HG03442 (cell line): ENCODE measurements at regions not wholly inside any gene's neighbourhood (a gene's known extent, or its start where the extent isn't known, plus 50 kb on each side); places are given as distances from the start of the nearest gene placed in this dataset.

ENCODE experiments used
- ATAC-seq: cut with Tn5 transposase; IDR thresholded peaks from one replicate; pipeline ENCODE4 v1.9.1; 2021; ENCODE audit warnings: mild to moderate bottlenecking, moderate library complexity; ENCODE audit not compliant: unreplicated experiment

DNA sequence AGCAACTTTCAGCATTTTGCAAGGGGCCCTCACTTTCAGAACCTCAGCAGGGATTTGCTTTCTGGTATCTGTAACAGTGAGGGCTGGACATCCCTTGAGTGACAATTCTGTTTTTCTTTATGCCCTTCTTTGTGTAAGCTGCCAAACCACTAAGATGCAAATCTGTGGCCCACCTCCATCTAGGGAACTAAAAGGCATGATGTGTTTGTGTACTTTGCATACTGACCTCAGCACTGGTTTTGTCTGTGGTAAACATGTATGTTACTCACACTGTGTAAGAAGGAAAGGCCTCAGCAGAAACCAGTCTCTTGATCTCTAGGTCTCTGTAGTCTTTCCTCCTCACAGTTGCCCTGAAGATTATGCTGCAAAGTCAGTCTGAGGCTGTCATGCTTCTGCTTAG lies 396.6 kb upstream of the DYNLRB2 start:
- ATAC-seq, result peak; percentile 100

DNA sequence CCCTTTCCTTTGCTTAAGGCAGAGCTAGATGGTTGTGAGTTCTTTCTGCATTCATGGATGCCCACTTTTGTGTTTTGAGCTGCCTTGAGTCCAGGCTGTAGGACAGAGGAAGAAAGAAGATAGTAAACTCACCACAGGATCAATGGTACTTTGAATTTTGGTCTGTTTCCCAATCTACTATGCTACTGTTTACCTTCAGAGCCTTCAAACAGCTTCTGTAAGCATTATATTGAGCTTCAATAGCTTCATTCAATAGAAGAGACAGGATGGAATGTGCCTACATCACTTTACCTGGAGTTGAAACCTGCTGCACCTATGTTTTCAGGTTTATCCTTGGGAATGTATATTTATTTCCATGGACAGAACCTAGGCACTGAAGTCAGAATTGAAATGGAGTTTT lies 397.9 kb upstream of the DYNLRB2 start:
- no peak for ATAC-seq

- ATAC-seq, result no peak
These were observed 398.5 kb upstream of the DYNLRB2 start for GRCh38 chr16:80142281-80142680.

- no peak for ATAC-seq
These were observed 411.0 kb upstream of the DYNLRB2 start for GRCh38 chr16:80129791-80130190.

GRCh38 chr16:80125677-80126076 lies 415.1 kb upstream of the DYNLRB2 start:
- ATAC-seq, result no peak

DNA sequence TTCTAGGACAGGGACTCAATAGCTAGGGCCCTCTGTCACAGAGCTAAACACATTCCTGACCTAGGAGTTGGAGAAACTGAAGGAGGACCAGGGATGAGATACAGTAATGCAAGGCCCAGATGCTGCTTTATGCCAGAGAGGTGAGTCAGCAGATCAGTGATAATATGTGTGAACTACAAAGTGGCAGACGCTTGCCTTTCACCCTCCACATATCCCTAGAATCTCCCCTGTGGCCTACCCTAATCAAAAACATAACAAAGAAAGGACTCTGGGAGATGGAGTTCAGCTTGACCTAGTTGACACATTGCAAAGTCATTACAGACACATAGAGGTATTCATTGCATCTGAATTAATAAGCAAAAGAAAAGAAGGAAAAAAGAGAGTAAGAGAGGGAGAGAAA lies 417.6 kb upstream of the DYNLRB2 start:
- ATAC-seq, result no peak

DNA sequence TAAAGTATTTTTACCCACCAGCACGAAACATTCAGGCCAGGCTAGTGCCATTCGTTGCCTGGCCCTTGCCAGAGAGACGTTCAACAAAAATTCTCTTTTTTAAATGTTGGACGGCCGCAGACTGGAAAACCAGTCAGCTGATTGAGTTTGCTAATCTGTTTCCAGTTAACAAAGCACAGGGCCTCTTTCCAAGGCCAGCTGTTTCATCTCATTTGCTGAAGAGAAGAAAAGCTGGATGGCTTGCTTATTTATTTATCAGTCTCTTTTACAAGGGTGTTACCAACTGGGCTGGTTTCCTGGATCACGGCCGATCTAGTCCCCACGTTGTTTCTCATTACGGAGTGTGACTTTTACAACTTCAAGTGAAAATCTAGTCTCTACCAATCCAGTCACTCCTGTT lies 418.7 kb upstream of the DYNLRB2 start:
- no peak for ATAC-seq

GRCh38 chr16:80121522-80121909 lies 419.3 kb upstream of the DYNLRB2 start:
- no peak for ATAC-seq

GRCh38 chr16:80120899-80121521 lies 419.8 kb upstream of the DYNLRB2 start:
- no peak for ATAC-seq

- ATAC-seq, result no peak
These were observed 423.1 kb upstream of the DYNLRB2 start for GRCh38 chr16:80117556-80118130.

- ATAC-seq, result no peak
These were observed 424.1 kb upstream of the DYNLRB2 start for GRCh38 chr16:80116711-80117110.

DNA sequence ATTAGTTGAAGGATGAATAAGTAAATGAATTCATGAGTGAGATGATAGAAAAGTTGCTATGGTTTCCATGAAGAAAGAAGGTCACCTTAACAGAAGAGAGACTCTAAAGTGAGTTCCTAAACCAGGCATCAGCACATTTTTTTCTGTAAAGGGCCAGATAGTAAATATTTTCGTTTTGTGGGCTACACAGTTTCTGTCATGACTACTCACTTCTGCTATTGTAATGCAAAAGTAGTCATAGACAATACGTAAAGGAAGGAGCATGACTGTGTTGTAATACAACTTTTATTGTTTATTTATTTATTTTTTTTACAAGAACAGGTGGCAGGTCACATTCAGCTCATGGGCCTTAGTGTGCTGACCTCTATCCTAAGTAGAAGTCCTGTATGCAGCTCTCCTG lies 426.1 kb upstream of the DYNLRB2 start:
- ATAC-seq, result peak; percentile 52

DNA sequence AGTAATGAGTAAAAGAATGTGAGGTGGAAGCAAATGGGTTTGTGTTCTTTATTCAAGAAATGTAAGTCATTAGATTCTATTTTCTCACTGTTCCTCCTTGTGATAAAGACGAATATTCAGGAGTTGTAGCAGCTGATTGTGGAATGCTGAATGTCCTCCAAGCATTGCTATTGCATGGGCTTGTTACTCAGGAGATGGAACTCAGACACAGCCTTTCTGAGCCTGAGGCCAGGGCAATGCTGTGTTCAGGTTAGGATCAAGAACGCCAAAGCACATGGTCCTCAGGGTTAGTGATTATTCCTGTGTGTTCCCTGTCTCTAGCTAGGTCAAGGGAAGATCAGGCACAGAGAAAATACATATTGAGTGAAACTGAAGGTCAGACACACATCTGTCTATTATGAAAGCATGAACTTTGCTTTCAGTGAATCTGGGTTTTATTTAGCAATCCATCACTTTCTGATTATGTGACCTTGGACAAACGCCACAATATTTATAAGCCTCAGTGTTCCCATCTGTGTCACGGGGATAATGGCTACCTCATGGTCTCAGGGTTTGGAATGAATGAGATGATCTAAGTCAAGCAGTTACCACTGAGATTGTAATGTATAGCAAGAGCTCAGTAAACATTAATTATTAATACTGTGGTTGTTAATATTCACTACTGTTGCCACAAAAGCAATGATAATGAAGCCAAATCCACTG lies 426.8 kb upstream of the DYNLRB2 start:
- ATAC-seq, result no peak

- no peak for ATAC-seq
These were observed 431.2 kb upstream of the DYNLRB2 start for GRCh38 chr16:80109581-80109980.

DNA sequence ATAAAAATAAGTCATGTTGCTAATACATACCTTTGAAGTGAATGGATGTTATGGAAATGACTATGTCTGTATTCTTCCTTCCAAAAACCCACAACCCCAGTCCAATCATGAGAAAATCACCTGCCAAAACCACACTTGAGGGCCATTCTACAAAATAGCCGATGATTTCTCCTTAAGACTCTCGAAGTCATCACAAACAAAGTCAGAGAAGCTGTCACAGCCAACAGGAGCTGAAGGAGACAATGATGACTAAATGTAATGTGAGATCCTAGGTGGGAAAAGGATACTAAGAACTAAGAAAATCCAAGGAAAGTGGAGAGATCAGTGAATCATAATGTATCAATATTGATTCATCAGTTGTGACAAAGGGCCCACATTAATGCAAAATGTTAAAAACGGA lies 432.9 kb upstream of the DYNLRB2 start:
- no peak for ATAC-seq

GRCh38 chr16:80105751-80106150 lies 435.0 kb upstream of the DYNLRB2 start:
- no peak for ATAC-seq

DNA sequence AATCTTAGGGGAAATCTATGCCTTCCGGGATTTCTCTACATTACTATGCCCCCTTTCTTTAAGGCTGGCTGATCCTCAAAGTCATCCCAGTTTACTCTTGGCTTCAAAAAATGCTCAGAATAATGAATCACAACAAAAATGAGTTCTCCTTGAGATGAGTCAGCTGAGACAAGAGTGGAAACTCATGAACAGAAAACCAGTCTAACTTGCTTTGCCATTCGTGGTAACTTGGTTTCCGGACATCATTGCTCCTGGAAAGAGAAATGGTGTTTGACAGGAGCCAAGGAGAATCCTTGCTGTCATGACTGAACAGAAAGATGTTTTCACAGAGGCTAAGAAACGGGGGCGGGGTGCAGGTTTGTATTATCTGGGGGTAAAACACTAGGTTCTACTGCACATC lies 435.6 kb upstream of the DYNLRB2 start:
- ATAC-seq, result no peak

- no peak for ATAC-seq
These were observed 436.4 kb upstream of the DYNLRB2 start for GRCh38 chr16:80104401-80104800.

DNA sequence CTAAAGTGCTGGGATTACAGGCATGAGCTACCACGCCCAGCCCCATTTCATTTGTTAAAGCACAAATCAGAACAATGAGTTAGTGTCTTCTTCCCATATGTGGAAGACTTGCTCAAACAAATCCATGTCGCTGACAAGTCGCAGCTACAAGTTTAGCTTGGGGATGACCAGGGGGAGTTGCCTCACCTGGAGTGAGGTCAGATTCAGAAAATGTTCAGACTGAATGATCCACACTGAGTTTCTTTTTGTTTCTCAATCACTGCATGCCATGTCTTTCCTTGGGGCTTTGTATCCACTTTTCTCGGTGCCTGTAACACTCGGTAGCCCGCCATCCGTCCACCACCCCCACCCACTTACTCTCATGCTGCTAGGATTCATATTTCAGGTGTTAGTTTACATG lies 437.3 kb upstream of the DYNLRB2 start:
- no peak for ATAC-seq

DNA sequence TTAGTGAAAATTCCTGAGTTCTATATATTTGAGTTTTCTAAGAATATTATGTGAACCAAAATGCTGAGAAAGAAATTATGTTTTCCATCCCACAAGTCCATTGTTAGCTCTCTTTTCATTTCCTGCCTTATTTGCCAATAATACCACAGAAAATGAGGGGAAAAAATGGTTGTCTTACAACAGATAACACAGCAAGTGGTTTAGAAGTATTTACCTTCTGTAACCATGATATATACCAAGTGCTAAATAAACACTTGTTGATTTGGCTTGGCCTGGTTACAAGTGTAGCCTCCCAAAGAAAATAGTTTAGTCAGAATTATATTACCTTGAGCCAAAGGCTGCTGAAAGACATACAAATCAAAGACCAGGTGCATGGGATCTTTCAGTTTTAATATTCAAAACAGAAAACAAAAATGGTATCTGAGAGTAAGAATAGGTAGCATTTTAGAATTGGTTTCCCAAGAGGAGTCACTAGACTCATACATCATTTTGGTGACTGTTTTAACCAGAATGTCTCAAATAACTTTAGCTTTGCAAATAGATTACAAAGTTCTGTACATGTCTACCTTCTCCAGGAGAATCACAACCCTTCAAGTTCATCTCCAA lies 439.8 kb upstream of the DYNLRB2 start:
- ATAC-seq, result no peak

- no peak for ATAC-seq
These were observed 440.6 kb upstream of the DYNLRB2 start for GRCh38 chr16:80100186-80100585.

GRCh38 chr16:80097098-80097497 lies 443.7 kb upstream of the DYNLRB2 start:
- no peak for ATAC-seq
